PC-9 (cell line): ENCODE measurements at regions not wholly inside any gene's neighbourhood (a gene's known extent, or its start where the extent isn't known, plus 50 kb on each side); places are given as distances from the start of the nearest gene placed in this dataset.

ENCODE experiments used
- EZH2 ChIP-seq: fragments of 200-600 bp; sonication (generic); IDR thresholded peaks from 2 replicates; pipeline ENCODE4 v1.8.0; 2017; ENCODE audit warnings: antibody characterized with exemption, low read depth
- TF ChIP-seq, protein P1 (sequence below): fragments of 200-600 bp; sonication (generic); conservative IDR thresholded peaks from 2 replicates; pipeline ENCODE4 v1.6.1; 2017; ENCODE audit warnings: mixed run types, antibody characterized with exemption, mild to moderate bottlenecking, moderate library complexity

DNA sequence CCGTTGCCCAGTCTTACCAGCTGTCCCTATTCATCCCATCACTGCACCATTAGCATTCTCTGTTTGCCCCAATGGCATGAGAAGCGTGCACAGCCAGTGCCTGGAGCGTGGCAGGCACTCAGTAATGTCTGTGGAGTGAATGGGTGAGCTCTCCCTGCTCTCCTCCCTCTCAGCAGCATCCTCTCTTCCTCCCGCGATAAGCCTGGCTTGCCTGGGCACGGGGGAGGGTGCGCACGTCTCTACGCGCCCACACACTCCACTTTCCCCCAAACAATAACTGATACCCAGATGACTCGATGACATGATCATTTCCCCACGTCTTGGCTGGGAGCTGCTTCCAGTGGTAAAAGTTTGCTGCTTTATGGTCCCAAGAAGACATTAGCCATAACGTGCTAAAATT is 81.8 kb upstream of the LINGO1 start:
- TF ChIP-seq, protein P1, sequence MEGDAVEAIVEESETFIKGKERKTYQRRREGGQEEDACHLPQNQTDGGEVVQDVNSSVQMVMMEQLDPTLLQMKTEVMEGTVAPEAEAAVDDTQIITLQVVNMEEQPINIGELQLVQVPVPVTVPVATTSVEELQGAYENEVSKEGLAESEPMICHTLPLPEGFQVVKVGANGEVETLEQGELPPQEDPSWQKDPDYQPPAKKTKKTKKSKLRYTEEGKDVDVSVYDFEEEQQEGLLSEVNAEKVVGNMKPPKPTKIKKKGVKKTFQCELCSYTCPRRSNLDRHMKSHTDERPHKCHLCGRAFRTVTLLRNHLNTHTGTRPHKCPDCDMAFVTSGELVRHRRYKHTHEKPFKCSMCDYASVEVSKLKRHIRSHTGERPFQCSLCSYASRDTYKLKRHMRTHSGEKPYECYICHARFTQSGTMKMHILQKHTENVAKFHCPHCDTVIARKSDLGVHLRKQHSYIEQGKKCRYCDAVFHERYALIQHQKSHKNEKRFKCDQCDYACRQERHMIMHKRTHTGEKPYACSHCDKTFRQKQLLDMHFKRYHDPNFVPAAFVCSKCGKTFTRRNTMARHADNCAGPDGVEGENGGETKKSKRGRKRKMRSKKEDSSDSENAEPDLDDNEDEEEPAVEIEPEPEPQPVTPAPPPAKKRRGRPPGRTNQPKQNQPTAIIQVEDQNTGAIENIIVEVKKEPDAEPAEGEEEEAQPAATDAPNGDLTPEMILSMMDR, result no peak
- TF ChIP-seq EZH2, result no peak
